ENCODE measurements at regions not wholly inside any gene's neighbourhood (a gene's known extent, or its start where the extent isn't known, plus 50 kb on each side); places are given as distances from the start of the nearest gene placed in this dataset.

DNA sequence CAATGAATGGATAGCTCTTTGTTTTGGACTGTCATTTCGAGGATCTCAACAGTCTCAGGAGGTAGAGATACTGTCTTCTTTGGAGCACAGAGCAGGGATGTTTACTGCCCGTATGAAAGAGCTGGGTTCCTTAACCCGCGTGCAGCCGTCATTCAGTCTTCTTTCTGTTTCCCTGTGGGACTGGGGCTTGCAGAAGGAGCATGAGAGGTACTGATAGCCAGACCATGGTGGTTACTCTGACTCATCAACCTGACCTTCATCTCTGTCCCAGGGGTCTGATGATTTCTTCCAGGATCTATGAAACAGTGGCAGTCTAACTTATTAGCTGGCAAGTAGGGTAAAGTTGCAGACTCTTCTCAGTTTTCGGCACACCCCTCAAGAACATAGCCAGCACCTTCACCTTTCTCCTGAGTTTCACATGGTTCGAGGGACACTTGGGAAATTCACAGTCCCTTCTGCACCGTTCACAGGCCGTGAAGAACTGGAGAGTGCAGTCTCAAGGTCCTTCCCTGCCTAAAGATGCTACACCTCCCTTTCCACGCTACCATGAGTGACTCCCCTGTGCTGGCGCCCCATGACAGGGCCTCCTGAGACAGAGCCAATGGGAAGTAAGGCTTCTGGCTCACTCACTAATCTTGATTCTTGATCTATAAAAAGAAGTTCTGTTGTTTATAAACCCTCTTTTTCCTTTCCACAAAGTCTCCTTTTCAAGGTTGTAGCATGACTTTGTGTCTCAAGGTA, 226.2 kb downstream of the MC4R start:
- TF ChIP-seq, protein P1, sequence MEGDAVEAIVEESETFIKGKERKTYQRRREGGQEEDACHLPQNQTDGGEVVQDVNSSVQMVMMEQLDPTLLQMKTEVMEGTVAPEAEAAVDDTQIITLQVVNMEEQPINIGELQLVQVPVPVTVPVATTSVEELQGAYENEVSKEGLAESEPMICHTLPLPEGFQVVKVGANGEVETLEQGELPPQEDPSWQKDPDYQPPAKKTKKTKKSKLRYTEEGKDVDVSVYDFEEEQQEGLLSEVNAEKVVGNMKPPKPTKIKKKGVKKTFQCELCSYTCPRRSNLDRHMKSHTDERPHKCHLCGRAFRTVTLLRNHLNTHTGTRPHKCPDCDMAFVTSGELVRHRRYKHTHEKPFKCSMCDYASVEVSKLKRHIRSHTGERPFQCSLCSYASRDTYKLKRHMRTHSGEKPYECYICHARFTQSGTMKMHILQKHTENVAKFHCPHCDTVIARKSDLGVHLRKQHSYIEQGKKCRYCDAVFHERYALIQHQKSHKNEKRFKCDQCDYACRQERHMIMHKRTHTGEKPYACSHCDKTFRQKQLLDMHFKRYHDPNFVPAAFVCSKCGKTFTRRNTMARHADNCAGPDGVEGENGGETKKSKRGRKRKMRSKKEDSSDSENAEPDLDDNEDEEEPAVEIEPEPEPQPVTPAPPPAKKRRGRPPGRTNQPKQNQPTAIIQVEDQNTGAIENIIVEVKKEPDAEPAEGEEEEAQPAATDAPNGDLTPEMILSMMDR (IDR thresholded peaks at IDR 0.05 in 2 of 3, conservative IDR thresholded peaks at IDR 0.05 in 1 of 3; ENCODE audit: control insufficient read depth in 2 of 3, extremely low read depth in 1 of 3, insufficient read depth in 1 of 3, low read depth in 3 of 3, low read length in 3 of 3): no peak
- TF ChIP-seq CREB1 (IDR thresholded peaks at IDR 0.05; ENCODE audit: low read depth) (no peak), ESRRA (IDR thresholded peaks at IDR 0.05; ENCODE audit: low read length) (no peak), EZH2 (IDR thresholded peaks at IDR 0.05; ENCODE audit: borderline replicate concordance, control insufficient read depth, low read depth, low read length) (no peak), DPF2 (IDR thresholded peaks at IDR 0.05) (no peak)
- TF ChIP-seq, protein P2, sequence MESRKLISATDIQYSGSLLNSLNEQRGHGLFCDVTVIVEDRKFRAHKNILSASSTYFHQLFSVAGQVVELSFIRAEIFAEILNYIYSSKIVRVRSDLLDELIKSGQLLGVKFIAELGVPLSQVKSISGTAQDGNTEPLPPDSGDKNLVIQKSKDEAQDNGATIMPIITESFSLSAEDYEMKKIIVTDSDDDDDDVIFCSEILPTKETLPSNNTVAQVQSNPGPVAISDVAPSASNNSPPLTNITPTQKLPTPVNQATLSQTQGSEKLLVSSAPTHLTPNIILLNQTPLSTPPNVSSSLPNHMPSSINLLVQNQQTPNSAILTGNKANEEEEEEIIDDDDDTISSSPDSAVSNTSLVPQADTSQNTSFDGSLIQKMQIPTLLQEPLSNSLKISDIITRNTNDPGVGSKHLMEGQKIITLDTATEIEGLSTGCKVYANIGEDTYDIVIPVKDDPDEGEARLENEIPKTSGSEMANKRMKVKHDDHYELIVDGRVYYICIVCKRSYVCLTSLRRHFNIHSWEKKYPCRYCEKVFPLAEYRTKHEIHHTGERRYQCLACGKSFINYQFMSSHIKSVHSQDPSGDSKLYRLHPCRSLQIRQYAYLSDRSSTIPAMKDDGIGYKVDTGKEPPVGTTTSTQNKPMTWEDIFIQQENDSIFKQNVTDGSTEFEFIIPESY (IDR thresholded peaks at IDR 0.05): no peak

All from GM12878 (cell line).